HG02973 (cell line): ENCODE measurements at regions not wholly inside any gene's neighbourhood (a gene's known extent, or its start where the extent isn't known, plus 50 kb on each side); places are given as distances from the start of the nearest gene placed in this dataset.
"Not testable (repeated sequence)": the region's sequence is repeated elsewhere in the genome, so short reads cannot be mapped to it uniquely, and the experiment has no call there.

Experiments
- ATAC-seq: cut with Tn5 transposase; IDR thresholded peaks from one replicate; pipeline ENCODE4 v1.9.1; 2021; ENCODE audit warnings: moderate library complexity; ENCODE audit not compliant: unreplicated experiment

DNA sequence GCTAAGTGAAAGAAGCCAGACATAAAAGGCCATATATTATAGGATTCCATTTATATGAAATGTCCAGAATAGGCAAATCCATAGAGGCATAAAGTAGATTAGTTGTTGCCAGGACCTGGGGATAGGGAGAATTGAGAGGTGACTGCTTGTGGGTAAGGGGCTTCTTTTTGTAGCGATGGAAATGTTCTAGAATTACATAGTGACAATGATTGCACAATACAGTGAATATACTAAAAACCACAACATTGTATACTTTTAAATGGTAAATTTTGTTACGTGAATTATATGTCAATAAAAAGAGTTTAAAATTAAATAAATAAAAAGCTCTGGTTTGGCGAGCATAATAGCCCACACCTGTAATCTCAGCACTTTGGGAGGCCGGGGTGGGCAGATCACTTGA is 486.8 kb downstream of the KLF12 start:
- ATAC-seq: no peak

- not testable (repeated sequence) for ATAC-seq
Measured at GRCh38 chr13:73640476-73641179, 493.6 kb downstream of the KLF12 start.

DNA sequence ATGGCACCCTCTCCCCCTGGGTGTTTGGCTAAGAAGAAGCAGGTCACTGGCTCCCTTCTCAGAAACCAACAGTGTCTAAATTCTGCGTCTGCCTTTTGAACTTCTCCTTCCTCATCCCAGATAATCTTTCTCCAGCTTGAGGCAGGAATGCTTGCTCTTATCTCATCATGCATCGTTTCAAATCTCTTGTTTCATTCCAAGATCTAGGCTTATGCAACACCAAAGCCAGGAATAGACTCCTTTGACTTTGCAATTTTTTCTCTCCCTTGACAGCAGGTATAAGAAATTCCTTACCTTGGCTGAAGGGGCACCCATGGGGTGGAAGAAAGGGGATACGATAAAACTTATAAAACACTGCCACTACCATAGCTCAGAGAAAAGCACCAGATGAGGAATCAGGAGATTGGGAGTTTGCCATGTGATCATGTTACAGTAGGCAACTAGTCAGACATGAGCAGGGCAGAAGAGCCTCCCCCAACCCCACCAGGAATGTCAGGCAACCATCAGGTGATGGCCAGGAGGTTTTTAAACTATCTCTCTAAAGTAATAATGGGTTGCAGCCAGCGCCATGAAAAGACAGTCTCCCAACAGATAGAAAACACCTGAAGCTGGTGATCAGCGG is 498.9 kb downstream of the KLF12 start:
- no peak for ATAC-seq

GRCh38 chr13:73633817-73634460 is 500.3 kb downstream of the KLF12 start:
- no peak for ATAC-seq

- no peak for ATAC-seq
Measured at GRCh38 chr13:73631411-73631810, 502.8 kb downstream of the KLF12 start.

- ATAC-seq: no peak
Measured at GRCh38 chr13:73625562-73626339, 508.5 kb downstream of the KLF12 start.

GRCh38 chr13:73623281-73623680 is 510.9 kb downstream of the KLF12 start:
- no peak for ATAC-seq

DNA sequence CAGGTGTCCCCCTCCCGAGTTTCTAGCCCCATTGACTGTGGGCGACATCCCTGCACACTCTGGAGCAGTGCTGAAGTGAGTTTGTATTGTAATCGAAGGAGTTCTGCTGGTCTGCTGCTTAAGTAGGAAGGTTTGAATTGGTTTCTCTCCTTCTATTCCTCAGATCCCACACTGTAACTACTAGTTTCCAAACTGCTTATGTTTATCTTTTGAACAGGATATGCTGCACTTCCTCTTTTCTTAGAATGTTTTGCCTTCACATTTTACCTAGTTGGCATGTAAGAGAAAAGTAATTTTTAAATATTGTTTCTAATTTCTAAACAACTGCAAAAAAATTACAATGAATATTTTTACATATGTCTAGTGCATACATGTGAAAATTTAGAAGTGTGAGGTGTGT is 511.8 kb downstream of the KLF12 start:
- ATAC-seq: no peak

- no peak for ATAC-seq
Measured at GRCh38 chr13:73618275-73618865, 515.8 kb downstream of the KLF12 start.

GRCh38 chr13:73616861-73617260 is 517.3 kb downstream of the KLF12 start:
- ATAC-seq: no peak

- ATAC-seq: no peak
Measured at GRCh38 chr13:73610799-73611592, 523.2 kb downstream of the KLF12 start.

GRCh38 chr13:73608711-73609485 is 525.3 kb downstream of the KLF12 start:
- ATAC-seq: no peak

DNA sequence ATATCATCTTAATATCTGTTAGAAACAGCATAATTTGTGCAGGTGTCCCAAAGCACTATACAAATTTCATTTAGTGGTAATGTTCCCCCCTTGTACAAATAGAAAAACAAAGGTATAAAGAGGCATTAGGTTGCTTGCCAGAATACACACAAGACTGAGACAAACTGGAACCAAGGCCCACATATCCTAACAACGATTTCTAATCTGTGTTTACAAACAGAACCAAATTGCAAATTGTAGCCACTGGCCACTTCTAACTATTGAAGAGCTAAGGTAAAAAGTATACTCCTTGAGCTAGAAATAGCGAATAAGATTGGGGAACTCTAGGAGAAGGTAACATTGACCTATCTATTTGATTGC is 526.1 kb downstream of the KLF12 start:
- no peak for ATAC-seq

GRCh38 chr13:73607489-73608156 is 526.6 kb downstream of the KLF12 start:
- ATAC-seq: no peak

GRCh38 chr13:73603646-73604045 is 530.6 kb downstream of the KLF12 start:
- ATAC-seq: no peak

DNA sequence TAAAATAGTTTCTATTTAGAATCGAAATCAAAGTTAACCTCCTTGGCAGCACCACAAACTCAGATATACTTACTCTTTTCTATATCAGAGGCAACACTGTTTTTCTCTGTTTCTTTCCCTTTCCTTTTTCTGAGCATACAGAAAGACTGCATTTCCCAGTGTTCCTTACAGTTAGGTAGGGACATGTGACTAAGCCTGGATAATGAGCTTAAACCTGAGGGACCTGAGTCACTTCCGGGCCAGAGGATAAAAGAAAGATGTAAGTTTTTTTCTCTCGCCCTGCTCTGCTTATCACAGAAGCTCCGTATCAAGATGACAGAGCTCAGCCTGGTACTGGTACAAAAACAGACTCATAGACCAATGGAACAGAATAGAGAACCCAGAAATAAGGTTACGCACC is 531.9 kb downstream of the KLF12 start:
- no peak for ATAC-seq

DNA sequence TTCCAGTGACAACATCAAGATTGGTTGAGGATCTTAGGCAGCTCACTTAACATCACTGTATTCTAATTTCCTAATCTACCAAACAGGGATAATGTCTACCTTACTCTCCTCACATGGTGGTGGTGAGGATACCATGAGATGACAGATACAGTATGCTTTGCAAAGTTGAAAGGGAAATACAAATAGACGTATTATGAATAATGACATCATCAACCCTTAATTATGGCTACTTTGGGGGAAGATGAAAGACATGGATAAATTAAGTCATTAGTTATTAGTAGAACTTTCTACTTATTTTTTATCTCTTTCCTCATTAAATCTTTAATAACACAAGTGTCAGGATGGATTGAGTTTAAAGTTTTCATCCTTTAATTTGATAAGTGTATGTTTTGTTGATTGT is 532.5 kb downstream of the KLF12 start:
- ATAC-seq: no peak

DNA sequence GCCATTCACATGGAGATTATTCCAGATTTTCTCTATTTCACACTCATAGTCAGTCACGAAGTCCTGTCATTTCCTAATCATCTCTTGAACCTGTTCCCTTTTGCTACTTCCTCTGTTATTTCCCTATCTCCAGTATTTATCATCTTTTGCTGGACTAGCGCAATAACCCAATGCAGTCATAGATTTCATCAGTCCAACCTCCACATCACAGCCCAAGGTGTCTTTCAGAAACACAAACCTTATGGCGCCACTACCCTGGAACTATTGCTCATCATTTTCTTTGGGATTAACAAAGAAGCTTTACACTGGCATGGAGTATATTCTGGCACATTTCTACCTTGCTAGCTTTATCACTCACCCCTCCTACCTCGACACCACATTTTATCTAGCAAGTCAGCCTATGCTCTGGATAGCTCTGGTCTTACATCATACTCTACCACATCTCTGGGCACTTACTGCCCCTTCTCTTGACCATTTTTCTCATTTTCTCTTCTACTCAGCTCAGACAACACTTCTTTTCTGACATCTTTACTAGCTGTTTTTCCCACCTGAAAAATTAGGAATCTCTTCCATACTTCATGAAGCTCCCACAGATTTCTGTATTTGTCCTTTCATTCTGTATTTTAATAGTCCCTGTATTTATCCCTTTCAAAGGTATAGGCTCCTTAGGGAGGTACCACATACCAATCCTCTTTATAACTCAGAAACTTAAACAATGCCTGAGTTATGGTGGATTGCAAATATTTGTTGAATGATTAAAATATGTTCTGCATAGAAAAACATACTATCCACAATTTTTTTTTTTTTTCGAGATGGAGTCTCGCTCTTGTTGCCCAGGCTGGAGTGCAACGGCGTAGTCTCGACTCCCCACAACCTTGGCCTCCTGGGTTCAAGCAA is 534.7 kb downstream of the KLF12 start:
- ATAC-seq: no peak
